ENCODE measurements at regions not wholly inside any gene's neighbourhood (a gene's known extent, or its start where the extent isn't known, plus 50 kb on each side); places are given as distances from the start of the nearest gene placed in this dataset.

GRCh38 chrX:94744786-94745185 lies 1070.8 kb downstream of the FAM133A start:
- H3K4me1 Mint-ChIP-seq, result no peaks in the 10 kb centered on the region
- Histone ChIP-seq H3K4me2 (replicated peaks; ENCODE audit: extremely low read depth, low read length, poor library complexity, severe bottlenecking) (no peak overlapping the region), H3K36me3 (replicated peaks in 1 of 2; ENCODE audit: control insufficient read depth in 1 of 2, insufficient read depth in 2 of 2, low read length in 2 of 2) (no peaks in the 10 kb centered on the region), H3K27me3 (ENCODE audit: control insufficient read depth in 2 of 2, insufficient read depth in 2 of 2, low read length in 2 of 2) (no peaks in the 10 kb centered on the region), H3K79me2 (ENCODE audit: insufficient read depth, low read length) (no peaks in the 10 kb centered on the region), H3K9me3 (replicated peaks in 1 of 2; ENCODE audit: control insufficient read depth in 1 of 2, insufficient read depth in 1 of 2, low read length in 2 of 2) (no peaks in the 10 kb centered on the region), H3K4me1 (ENCODE audit: control insufficient read depth in 1 of 2, insufficient read depth in 2 of 2, low read length in 2 of 2) (no peaks in the 10 kb centered on the region), H2AFZ (ENCODE audit: insufficient read depth, low read depth, low read length, poor library complexity, severe bottlenecking) (no peak overlapping the region), H3K27ac (ENCODE audit: low read depth in 1 of 2, low read length in 2 of 2) (no peak overlapping the region), H3K4me3 (replicated peaks in 1 of 3; ENCODE audit: low read depth in 2 of 3, low read length in 3 of 3) (no peak overlapping the region), H4K20me1 (ENCODE audit: insufficient read depth, low read length) (no peaks in the 10 kb centered on the region), H3K9ac (ENCODE audit: insufficient read depth, low read length, poor library complexity, severe bottlenecking) (no peak overlapping the region)
- H3K27me3 Mint-ChIP-seq (ENCODE audit: low read depth in 3 of 3), result peaks cover 0 to 2% (median 0%) of the 10 kb centered on the region in 3 donors
- intact Hi-C loops (cut with micrococcal nuclease), result no loop called here
- H3K36me3 Mint-ChIP-seq, result no peaks in the 10 kb centered on the region
- no peak for TF ChIP-seq CTCF (IDR thresholded peaks at IDR 0.05)
- peaks cover 0 to 2% (median 0%) of the 10 kb centered on the region in 7 donors for H3K9me3 Mint-ChIP-seq
- H3K27ac Mint-ChIP-seq, result no peak overlapping the region
- 100% methylated on average over 1 of the region's 3 CpGs for WGBS (ENCODE audit: insufficient coverage)
- DNase-seq, result no peak
- H3K4me3 Mint-ChIP-seq, result no peak overlapping the region

- Histone ChIP-seq H3K36me3 (replicated peaks in 1 of 2; ENCODE audit: control insufficient read depth in 1 of 2, insufficient read depth in 2 of 2, low read length in 2 of 2) (no peaks in the 10 kb centered on the region), H4K20me1 (ENCODE audit: insufficient read depth, low read length) (no peaks in the 10 kb centered on the region), H3K79me2 (ENCODE audit: insufficient read depth, low read length) (no peaks in the 10 kb centered on the region), H3K4me3 (replicated peaks in 1 of 3; ENCODE audit: low read depth in 2 of 3, low read length in 3 of 3) (no peak overlapping the region), H3K4me2 (replicated peaks; ENCODE audit: extremely low read depth, low read length, poor library complexity, severe bottlenecking) (no peak overlapping the region), H3K27ac (ENCODE audit: low read depth in 1 of 2, low read length in 2 of 2) (no peak overlapping the region), H2AFZ (ENCODE audit: insufficient read depth, low read depth, low read length, poor library complexity, severe bottlenecking) (no peak overlapping the region), H3K9ac (ENCODE audit: insufficient read depth, low read length, poor library complexity, severe bottlenecking) (no peak overlapping the region), H3K27me3 (ENCODE audit: control insufficient read depth in 2 of 2, insufficient read depth in 2 of 2, low read length in 2 of 2) (no peaks in the 10 kb centered on the region), H3K4me1 (ENCODE audit: control insufficient read depth in 1 of 2, insufficient read depth in 2 of 2, low read length in 2 of 2) (no peaks in the 10 kb centered on the region), H3K9me3 (replicated peaks in 1 of 2; ENCODE audit: control insufficient read depth in 1 of 2, insufficient read depth in 1 of 2, low read length in 2 of 2) (no peaks in the 10 kb centered on the region)
- Mint-ChIP-seq H3K27ac (no peak overlapping the region), H3K4me3 (no peak overlapping the region), H3K4me1 (no peaks in the 10 kb centered on the region), H3K9me3 (peaks cover 0 to 2% (median 0%) of the 10 kb centered on the region in 7 donors), H3K27me3 (ENCODE audit: low read depth in 3 of 3) (peaks cover 0 to 3% (median 0%) of the 10 kb centered on the region in 3 donors), H3K36me3 (no peaks in the 10 kb centered on the region)
- no peak for TF ChIP-seq CTCF (IDR thresholded peaks at IDR 0.05)
- no peak for DNase-seq
- intact Hi-C loops (cut with micrococcal nuclease), result no loop called here
Measured at GRCh38 chrX:94751611-94752010, 1077.6 kb downstream of the FAM133A start.

Measured in CD14-positive monocyte (primary cell).